ENCODE measurements at regions not wholly inside any gene's neighbourhood (a gene's known extent, or its start where the extent isn't known, plus 50 kb on each side); places are given as distances from the start of the nearest gene placed in this dataset.

DNA sequence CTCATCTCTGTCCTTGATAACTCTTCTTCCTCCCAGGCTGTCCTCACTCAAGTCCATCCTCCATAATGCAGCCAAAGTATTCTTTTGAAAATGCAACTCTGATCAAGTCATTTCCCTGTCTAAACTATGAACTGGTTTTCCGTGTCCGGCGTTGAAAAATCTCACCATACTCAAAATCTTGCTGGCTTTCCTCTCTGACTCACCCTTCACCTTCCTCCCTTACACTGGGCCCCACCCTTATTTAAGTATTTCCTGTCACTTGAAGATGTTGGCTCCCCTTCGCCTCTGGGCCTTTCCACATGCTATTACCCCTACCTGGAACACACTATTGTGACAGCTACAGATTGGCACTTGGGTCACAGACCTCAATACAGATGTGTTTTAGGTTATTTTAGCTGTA lies 515.6 kb downstream of the INHBA start:
- Histone ChIP-seq H2AFZ (ENCODE audit: low read depth, low read length) (no peak overlapping the region), H3K9ac (ENCODE audit: low read length) (no peak overlapping the region)
- no peak for DNase-seq

DNA sequence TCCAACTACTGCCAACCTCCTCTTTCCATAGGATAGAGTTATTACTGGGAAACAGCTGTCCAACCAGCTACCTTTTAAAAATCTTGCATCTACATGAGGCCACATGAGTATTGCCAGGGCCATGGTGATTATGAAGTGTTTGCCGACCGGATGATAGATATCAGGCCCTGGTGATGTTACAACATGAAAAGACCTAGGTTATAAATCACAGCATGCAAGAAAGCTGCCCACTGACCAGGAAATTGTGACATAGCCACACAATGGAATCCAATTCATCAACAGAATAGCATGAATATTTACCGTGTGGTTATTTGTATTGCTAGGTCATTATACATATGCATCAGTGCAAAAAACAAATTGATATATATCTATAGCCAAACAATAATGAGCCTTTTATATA lies 517.0 kb downstream of the INHBA start:
- Histone ChIP-seq H3K23ac (ENCODE audit: low read length in 2 of 2) (no peak overlapping the region), H3K9me3 (ENCODE audit: control insufficient read depth, low read length) (no peaks in the 10 kb centered on the region), H3K4me2 (ENCODE audit: low read length, poor library complexity, severe bottlenecking) (no peak overlapping the region), H3K4me1 (ENCODE audit: control insufficient read depth, insufficient read depth, low read depth, low read length) (peaks cover 6% of the 10 kb centered on the region), H3K79me1 (replicated peaks; ENCODE audit: low read length, poor library complexity, severe bottlenecking) (no peaks in the 10 kb centered on the region), H3K4ac (ENCODE audit: low read depth in 1 of 2, low read length in 2 of 2) (no peak overlapping the region), H3K27me3 (ENCODE audit: control insufficient read depth in 1 of 2, insufficient read depth in 1 of 2, low read length in 2 of 2) (no peaks in the 10 kb centered on the region), H2BK12ac (ENCODE audit: low read length in 2 of 2) (no peak overlapping the region), H4K8ac (ENCODE audit: low read length) (no peak overlapping the region), H3K36me3 (ENCODE audit: control insufficient read depth in 1 of 2, insufficient read depth in 2 of 2, low read depth in 1 of 2, low read length in 2 of 2) (no peaks in the 10 kb centered on the region), H3K9ac (ENCODE audit: low read length) (no peak overlapping the region), H2AFZ (ENCODE audit: low read depth, low read length) (no peak overlapping the region), H2BK5ac (ENCODE audit: low read depth, low read length, poor library complexity, severe bottlenecking) (no peak overlapping the region), H3K27ac (ENCODE audit: low read length, poor library complexity, severe bottlenecking) (no peak overlapping the region), H3K4me3 (ENCODE audit: insufficient read depth in 1 of 2, low read depth in 1 of 2, low read length in 2 of 2) (no peak overlapping the region), H2AK5ac (ENCODE audit: low read length, severe bottlenecking) (no peak overlapping the region), H3K18ac (ENCODE audit: low read depth in 1 of 2, low read length in 2 of 2) (no peak overlapping the region), H2BK15ac (ENCODE audit: low read depth, poor library complexity, severe bottlenecking) (no peak overlapping the region), H3K14ac (ENCODE audit: low read length in 2 of 2) (no peak overlapping the region), H4K91ac (ENCODE audit: low read length) (no peak overlapping the region), H2BK120ac (ENCODE audit: low read depth, low read length) (no peak overlapping the region)
- WGBS = 39% methylated on average over 2 of the region's 3 CpGs
- peak; percentile 37 for DNase-seq

More for the DNA sequence above, 515.6 kb downstream of the INHBA start:
- Histone ChIP-seq H3K27me3 (ENCODE audit: control insufficient read depth in 1 of 2, insufficient read depth in 1 of 2, low read length in 2 of 2) (no peaks in the 10 kb centered on the region), H3K4me1 (ENCODE audit: control insufficient read depth, insufficient read depth, low read depth, low read length) (peaks cover 6% of the 10 kb centered on the region), H2BK120ac (ENCODE audit: low read depth, low read length) (no peak overlapping the region), H3K4me3 (ENCODE audit: insufficient read depth in 1 of 2, low read depth in 1 of 2, low read length in 2 of 2) (no peak overlapping the region), H2BK5ac (ENCODE audit: low read depth, low read length, poor library complexity, severe bottlenecking) (no peak overlapping the region), H4K8ac (ENCODE audit: low read length) (peak overlapping the region; percentile 74), H3K18ac (ENCODE audit: low read depth in 1 of 2, low read length in 2 of 2) (no peak overlapping the region), H3K4ac (ENCODE audit: low read depth in 1 of 2, low read length in 2 of 2) (no peak overlapping the region), H3K79me1 (replicated peaks; ENCODE audit: low read length, poor library complexity, severe bottlenecking) (no peaks in the 10 kb centered on the region), H2BK15ac (ENCODE audit: low read depth, poor library complexity, severe bottlenecking) (peak overlapping the region; percentile 16), H3K36me3 (ENCODE audit: control insufficient read depth in 1 of 2, insufficient read depth in 2 of 2, low read depth in 1 of 2, low read length in 2 of 2) (no peaks in the 10 kb centered on the region), H2AK5ac (ENCODE audit: low read length, severe bottlenecking) (no peak overlapping the region), H3K9me3 (ENCODE audit: control insufficient read depth, low read length) (no peaks in the 10 kb centered on the region), H3K4me2 (ENCODE audit: low read length, poor library complexity, severe bottlenecking) (no peak overlapping the region), H4K91ac (ENCODE audit: low read length) (peak overlapping the region; percentile 4), H3K14ac (ENCODE audit: low read length in 2 of 2) (no peak overlapping the region), H2BK12ac (ENCODE audit: low read length in 2 of 2) (peak overlapping the region; percentile 37 to 49), H3K27ac (ENCODE audit: low read length, poor library complexity, severe bottlenecking) (no peak overlapping the region), H3K23ac (ENCODE audit: low read length in 2 of 2) (no peak overlapping the region)
- WGBS = 49% methylated on average over 4 of the region's 4 CpGs

DNA sequence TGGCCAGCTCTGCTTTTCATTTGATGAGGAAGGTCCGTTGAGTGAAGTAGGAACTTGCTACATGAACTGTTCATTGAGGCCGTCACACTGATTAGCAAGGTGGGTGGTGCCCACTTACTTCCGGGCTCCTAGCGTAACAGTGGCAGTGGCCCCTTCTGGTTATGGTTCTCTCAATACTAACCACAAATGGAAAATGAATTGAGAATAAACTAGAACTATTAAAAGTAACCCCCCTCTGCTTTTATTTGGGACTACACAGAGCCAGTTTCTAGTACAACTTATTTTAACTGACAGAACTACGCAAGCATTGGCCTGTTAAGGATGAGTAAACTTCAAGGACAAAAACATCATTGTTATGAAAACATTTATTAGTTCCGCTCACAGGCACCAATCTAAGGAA lies 519.1 kb downstream of the INHBA start:
- H3K27me3 ChIP-seq (ENCODE audit: control insufficient read depth in 1 of 2, insufficient read depth in 1 of 2, low read length in 2 of 2) = no peaks in the 10 kb centered on the region
- no peak for DNase-seq
- no peak overlapping the region for H2BK120ac ChIP-seq (ENCODE audit: low read depth, low read length)
- H3K9me3 ChIP-seq (ENCODE audit: control insufficient read depth, low read length) = no peaks in the 10 kb centered on the region
- H3K36me3 ChIP-seq (ENCODE audit: control insufficient read depth in 1 of 2, insufficient read depth in 2 of 2, low read depth in 1 of 2, low read length in 2 of 2) = no peaks in the 10 kb centered on the region
- no peak overlapping the region for H3K4me3 ChIP-seq (ENCODE audit: insufficient read depth in 1 of 2, low read depth in 1 of 2, low read length in 2 of 2)
- no peak overlapping the region for H3K23ac ChIP-seq (ENCODE audit: low read length in 2 of 2)
- H2AK5ac ChIP-seq (ENCODE audit: low read length, severe bottlenecking) = no peak overlapping the region
- H2BK15ac ChIP-seq (ENCODE audit: low read depth, poor library complexity, severe bottlenecking) = no peak overlapping the region
- no peak overlapping the region for H3K14ac ChIP-seq (ENCODE audit: low read length in 2 of 2)
- H2BK5ac ChIP-seq (ENCODE audit: low read depth, low read length, poor library complexity, severe bottlenecking) = no peak overlapping the region
- H3K4me2 ChIP-seq (ENCODE audit: low read length, poor library complexity, severe bottlenecking) = no peak overlapping the region
- peaks cover 2% of the 10 kb centered on the region for H3K4me1 ChIP-seq (ENCODE audit: control insufficient read depth, insufficient read depth, low read depth, low read length)
- H2BK12ac ChIP-seq (ENCODE audit: low read length in 2 of 2) = peak overlapping the region in 1 of 2 experiments; percentile 10
- no peak overlapping the region for H4K91ac ChIP-seq (ENCODE audit: low read length)
- 96% methylated on average over 3 of the region's 6 CpGs for WGBS
- no peak overlapping the region for H3K9ac ChIP-seq (ENCODE audit: low read length)
- no peak overlapping the region for H2AFZ ChIP-seq (ENCODE audit: low read depth, low read length)
- no peak overlapping the region for H3K4ac ChIP-seq (ENCODE audit: low read depth in 1 of 2, low read length in 2 of 2)
- H3K79me1 ChIP-seq (replicated peaks; ENCODE audit: low read length, poor library complexity, severe bottlenecking) = no peaks in the 10 kb centered on the region
- no peak overlapping the region for H4K8ac ChIP-seq (ENCODE audit: low read length)
- no peak overlapping the region for H3K18ac ChIP-seq (ENCODE audit: low read depth in 1 of 2, low read length in 2 of 2)
- no peak overlapping the region for H3K27ac ChIP-seq (ENCODE audit: low read length, poor library complexity, severe bottlenecking)

DNA sequence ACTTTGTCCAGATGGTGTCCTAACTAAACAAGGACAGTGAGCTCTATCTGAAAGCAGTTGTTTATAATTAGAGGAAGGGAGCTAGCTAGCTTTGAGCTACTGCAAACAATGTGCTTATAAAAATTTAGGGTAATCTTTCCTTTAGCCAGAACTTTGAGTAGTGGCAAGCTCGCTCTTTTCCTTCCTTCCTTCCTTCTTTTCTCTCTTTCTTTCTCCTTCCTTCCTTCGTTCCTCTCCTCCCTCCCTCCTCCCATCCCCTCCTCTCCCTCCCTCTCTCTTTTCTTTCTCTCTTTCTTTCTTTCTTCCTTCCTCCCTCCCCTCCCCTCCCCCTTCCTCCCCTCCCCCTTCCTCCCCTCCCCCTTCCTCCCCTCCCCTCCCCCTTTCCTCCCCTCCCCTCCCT lies 520.1 kb downstream of the INHBA start:
- H4K8ac ChIP-seq (ENCODE audit: low read length) = no peak overlapping the region
- H3K18ac ChIP-seq (ENCODE audit: low read depth in 1 of 2, low read length in 2 of 2) = peak overlapping the region in 1 of 2 experiments; percentile 54
- no peak overlapping the region for H3K23ac ChIP-seq (ENCODE audit: low read length in 2 of 2)
- no peak overlapping the region for H2BK5ac ChIP-seq (ENCODE audit: low read depth, low read length, poor library complexity, severe bottlenecking)
- H4K91ac ChIP-seq (ENCODE audit: low read length) = no peak overlapping the region
- no peak for DNase-seq
- no peak overlapping the region for H2BK120ac ChIP-seq (ENCODE audit: low read depth, low read length)
- no peaks in the 10 kb centered on the region for H3K9me3 ChIP-seq (ENCODE audit: control insufficient read depth, low read length)
- no peak overlapping the region for H3K4me2 ChIP-seq (ENCODE audit: low read length, poor library complexity, severe bottlenecking)
- H2BK12ac ChIP-seq (ENCODE audit: low read length in 2 of 2) = no peak overlapping the region
- no peaks in the 10 kb centered on the region for H3K79me1 ChIP-seq (replicated peaks; ENCODE audit: low read length, poor library complexity, severe bottlenecking)
- no peak overlapping the region for H3K14ac ChIP-seq (ENCODE audit: low read length in 2 of 2)
- H3K4me1 ChIP-seq (ENCODE audit: control insufficient read depth, insufficient read depth, low read depth, low read length) = no peaks in the 10 kb centered on the region
- H2BK15ac ChIP-seq (ENCODE audit: low read depth, poor library complexity, severe bottlenecking) = no peak overlapping the region
- H2AK5ac ChIP-seq (ENCODE audit: low read length, severe bottlenecking) = no peak overlapping the region
- H3K9ac ChIP-seq (ENCODE audit: low read length) = no peak overlapping the region
- H3K36me3 ChIP-seq (ENCODE audit: control insufficient read depth in 1 of 2, insufficient read depth in 2 of 2, low read depth in 1 of 2, low read length in 2 of 2) = no peaks in the 10 kb centered on the region
- H3K4ac ChIP-seq (ENCODE audit: low read depth in 1 of 2, low read length in 2 of 2) = no peak overlapping the region
- 97% methylated on average over 2 of the region's 2 CpGs for whole genome bisulfite sequencing
- H2AFZ ChIP-seq (ENCODE audit: low read depth, low read length) = no peak overlapping the region
- H3K4me3 ChIP-seq (ENCODE audit: insufficient read depth in 1 of 2, low read depth in 1 of 2, low read length in 2 of 2) = no peak overlapping the region
- no peaks in the 10 kb centered on the region for H3K27me3 ChIP-seq (ENCODE audit: control insufficient read depth in 1 of 2, insufficient read depth in 1 of 2, low read length in 2 of 2)
- no peak overlapping the region for H3K27ac ChIP-seq (ENCODE audit: low read length, poor library complexity, severe bottlenecking)

All from mesenchymal stem cell (in vitro differentiated cells and primary cell).